HG03280 (cell line): ENCODE measurements at regions not wholly inside any gene's neighbourhood (a gene's known extent, or its start where the extent isn't known, plus 50 kb on each side); places are given as distances from the start of the nearest gene placed in this dataset.
"Not testable (repeated sequence)": the region's sequence is repeated elsewhere in the genome, so short reads cannot be mapped to it uniquely, and the experiment has no call there.

Source experiments
- ATAC-seq: cut with Tn5 transposase; IDR thresholded peaks from one replicate; pipeline ENCODE4 v1.9.1; 2021; ENCODE audit warnings: mild to moderate bottlenecking, moderate library complexity; ENCODE audit not compliant: unreplicated experiment

- ATAC-seq, result no peak
Measured at GRCh38 chr10:28986117-28986792, 302.6 kb upstream of the LYZL1 start.

DNA sequence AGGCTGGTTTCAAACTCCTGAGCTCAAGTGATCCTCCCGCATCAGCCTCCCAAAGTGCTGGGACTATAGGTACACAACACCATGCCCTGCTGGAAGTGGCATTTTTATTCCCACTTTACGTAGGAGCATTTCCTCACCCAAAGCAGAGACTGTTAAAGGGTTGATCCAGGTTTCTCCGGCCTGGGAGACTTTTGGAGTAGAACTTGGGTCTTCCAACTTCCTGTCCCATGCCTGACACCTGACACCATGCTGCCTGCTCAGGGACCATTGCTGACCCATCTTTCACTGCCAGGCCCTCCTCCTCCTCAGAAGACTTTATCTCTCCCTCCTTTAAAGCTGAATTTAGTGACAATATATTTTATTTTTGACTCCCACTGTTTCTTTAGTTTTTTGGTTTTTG lies 302.0 kb upstream of the LYZL1 start:
- ATAC-seq, result no peak

DNA sequence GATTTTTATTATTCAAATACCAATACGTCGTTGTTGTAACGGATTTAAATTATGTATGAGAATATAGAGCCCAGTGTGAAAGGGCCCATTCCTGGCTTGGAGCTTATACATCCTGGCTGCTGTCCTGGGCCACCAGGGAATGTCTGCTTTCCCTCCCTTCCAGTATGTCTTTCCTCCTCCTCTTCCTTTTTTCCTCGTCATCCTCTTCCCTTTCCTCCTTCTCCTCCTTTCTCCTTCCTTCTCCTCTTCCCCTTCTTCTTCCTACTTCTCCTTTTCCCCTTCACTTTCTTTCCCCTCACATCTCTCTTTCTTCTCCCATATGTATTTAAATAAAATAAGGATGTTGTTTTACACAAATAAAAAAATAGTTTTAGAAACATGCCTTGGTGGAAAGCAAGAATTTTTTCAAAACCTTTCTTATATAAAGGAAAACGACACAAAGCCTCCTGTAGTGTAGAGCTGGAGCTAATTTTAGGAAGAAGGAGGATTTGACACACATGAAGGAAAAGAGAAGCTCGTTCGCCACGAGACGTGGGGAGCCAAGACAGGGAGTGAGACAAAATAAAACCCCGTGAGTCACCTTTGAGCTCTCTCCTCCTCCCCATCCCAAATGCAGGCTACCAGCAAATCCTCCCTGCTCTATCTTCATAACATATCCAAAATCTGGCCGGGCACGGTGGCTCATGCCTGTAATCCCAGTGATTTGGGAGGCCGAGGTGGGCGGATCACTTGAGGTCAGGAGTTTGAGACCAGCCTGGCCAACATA lies 301.1 kb upstream of the LYZL1 start:
- ATAC-seq, result no peak

DNA sequence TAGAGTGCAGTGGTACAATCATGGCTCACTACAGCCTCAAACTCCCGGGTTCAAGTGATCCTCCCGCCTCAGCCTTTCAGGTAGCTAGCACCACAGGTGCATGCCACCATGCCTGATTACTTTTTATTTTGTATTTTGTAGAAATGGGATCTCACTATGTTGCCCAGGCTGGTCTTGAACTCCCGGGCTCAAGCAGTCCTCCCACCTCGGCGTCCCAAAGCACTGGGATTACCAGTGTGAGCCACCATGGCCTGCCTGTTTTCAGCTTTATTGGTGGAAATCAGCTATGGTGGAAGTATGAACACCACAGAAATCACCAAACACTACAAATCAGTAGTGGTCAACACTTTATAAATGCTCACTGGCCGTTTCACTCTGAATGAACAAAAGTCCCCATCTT lies 299.9 kb upstream of the LYZL1 start:
- no peak for ATAC-seq

DNA sequence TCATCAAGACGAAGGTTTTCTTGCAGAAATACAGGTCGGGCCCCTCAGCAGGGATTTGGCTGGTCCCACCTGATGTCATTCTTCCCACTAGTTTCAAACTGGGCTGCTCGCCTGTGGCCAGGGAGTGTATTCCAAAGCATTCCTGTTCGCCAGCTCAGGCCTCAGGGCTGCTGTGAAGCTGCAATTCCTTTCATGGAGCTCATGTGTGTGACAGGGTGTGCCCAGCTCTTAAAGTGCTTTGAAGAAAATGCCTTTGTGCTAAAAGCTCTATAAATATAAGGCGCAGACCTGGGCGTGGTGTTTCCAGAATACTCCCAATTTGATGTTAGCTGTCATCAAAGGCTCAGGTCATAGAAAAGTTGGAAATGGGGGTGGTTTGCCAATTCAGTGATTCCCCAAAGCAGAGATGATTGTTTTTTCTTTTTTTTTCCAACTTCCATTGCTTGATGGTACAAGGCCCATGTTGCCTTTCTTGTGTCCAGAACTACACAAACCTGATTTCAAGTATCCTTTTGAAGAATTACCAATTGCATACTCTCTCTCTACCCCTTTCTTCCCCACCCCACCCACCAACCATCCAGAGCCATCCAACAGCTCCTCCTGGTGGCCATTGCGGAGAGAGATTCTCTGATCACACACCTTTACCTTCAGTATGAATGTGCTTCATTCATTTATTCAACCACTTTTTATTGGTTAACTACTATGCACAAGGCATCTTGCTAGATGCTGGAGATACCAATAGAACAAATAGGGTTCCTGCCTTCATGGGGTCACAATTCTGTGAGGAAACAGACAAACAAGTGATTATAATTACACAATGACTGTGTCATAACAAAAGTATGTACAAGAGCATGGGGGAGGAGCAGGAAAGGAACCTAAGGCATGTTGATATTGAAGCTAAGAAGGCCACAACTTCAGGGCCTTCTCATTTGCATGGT lies 297.3 kb upstream of the LYZL1 start:
- no peak for ATAC-seq

DNA sequence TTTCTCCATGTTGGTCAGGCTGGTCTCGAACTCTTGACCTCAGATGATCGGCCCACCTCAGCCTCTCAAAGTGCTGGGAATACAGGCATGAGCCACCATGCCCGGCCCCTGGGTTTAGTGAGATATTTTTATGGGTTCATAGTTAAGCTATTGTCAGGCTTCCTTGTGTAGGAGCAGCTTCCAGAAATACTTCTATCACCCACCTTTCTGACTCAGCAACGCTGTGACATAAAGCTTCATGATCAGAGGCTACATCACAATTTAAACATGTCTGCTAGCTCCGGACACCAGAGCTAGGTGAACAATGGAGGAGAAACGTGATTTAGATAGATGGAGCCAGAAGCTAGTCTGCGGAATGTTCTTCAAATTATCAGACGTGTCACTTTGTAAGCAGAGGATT lies 295.8 kb upstream of the LYZL1 start:
- no peak for ATAC-seq

- no peak for ATAC-seq
Measured at GRCh38 chr10:28993861-28994260, 295.0 kb upstream of the LYZL1 start.

GRCh38 chr10:28994802-28995201 lies 294.1 kb upstream of the LYZL1 start:
- not testable (repeated sequence) for ATAC-seq

GRCh38 chr10:28995497-28995896 lies 293.4 kb upstream of the LYZL1 start:
- no peak for ATAC-seq

DNA sequence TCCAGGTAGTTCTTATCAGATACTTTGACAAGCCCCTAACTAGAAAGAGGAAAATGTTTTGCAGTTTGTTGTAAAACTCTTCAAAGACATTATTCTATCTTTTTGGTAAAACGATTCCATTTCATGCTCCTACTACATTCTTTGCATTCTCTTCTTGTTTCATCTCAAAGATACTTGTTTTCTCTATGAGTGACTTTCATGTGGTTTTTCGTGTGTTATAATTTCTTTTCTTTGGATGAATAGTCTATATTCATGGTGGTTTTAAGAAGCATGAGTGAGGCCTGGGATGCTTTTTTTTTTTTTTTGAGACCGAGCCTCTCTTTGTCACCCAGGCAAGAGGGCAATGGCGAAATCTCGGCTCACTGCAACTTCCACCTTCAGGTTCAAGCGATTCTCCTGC lies 292.5 kb upstream of the LYZL1 start:
- no peak for ATAC-seq

GRCh38 chr10:28996947-28997551 lies 291.8 kb upstream of the LYZL1 start:
- ATAC-seq, result no peak

DNA sequence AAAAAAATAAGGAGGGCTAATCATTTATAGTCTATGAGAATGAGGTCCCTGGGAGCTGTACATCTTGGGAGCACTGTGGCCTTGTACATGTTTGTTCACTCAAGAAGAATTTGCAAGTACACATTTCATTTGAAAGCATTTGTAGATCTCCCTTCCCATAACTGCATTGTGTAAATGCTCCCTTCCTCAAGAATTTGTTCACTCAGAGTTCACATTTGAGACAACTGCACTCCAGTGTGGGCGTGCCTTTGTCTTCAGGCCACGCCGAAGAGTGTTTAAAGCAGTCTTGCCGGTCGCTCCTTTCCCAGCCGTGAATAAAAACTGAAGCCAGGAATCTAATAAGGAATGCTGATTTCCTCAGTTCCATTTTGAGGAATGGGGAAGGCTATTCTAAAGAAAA lies 291.1 kb upstream of the LYZL1 start:
- ATAC-seq, result no peak

- no peak for ATAC-seq
Measured at GRCh38 chr10:29001801-29002200, 287.1 kb upstream of the LYZL1 start.

GRCh38 chr10:29003014-29003413 lies 285.9 kb upstream of the LYZL1 start:
- ATAC-seq, result not testable (repeated sequence)

DNA sequence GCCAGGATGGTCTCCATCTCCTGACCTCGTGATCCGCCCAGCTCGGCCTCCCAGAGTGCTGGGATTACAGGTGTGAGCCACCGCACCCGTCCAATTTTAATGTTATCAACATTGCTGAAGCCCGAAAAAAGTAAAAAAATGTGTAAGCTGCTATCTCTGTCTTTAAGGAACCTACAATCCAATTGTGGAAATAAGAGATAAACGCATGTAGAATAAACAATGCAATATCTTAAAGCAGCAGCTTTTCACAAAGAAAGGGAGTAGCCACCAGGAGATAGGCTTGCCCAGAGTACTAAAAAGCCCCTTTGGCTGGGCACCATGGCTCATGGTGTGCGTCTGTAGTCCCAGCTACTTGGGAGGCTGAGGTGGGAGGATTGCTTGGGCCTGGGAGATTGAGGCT lies 282.9 kb upstream of the LYZL1 start:
- ATAC-seq, result no peak

GRCh38 chr10:29007370-29007747 lies 281.5 kb upstream of the LYZL1 start:
- no peak for ATAC-seq

DNA sequence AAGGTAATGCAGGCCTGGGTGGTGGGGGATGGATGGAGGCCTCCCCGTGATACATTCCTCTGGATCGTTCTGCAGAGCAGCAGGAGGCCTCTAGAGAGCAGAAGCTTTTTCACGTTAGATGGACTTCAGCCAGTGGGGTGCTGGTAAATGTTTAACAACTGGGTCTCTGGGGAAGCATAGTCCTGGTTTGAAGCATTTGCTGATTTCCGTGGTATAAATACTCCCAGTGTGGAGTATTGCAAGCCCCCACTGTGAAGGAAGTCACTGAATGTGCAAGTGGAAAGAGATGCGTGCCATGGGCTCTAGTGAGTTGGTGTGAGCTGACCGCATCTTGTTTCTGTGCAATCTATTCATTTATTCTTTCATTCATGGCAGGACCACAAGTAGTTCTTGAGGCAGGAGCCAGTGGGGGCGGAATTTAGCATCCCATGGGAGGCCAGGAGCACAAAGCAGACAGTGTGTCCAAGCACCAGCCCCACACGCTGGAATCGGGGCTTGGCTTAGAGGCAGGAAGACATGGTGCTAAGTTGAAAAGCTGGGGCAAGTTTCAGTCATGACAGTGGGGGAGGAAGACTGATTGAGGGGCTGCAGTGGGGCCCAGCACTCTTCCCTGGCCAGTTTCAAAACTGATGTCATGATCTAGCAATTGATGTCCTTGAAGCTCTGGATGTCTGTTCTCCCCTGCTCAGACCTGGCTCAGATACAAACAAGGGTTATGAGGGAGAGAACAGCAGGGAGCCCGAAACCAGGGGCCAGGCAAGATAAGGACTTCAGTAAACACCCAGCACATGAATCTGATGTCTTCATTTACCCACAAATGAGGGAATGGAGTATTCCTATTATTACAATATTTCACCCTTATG lies 280.9 kb upstream of the LYZL1 start:
- no peak for ATAC-seq

- no peak for ATAC-seq
Measured at GRCh38 chr10:29009464-29009863, 279.4 kb upstream of the LYZL1 start.

DNA sequence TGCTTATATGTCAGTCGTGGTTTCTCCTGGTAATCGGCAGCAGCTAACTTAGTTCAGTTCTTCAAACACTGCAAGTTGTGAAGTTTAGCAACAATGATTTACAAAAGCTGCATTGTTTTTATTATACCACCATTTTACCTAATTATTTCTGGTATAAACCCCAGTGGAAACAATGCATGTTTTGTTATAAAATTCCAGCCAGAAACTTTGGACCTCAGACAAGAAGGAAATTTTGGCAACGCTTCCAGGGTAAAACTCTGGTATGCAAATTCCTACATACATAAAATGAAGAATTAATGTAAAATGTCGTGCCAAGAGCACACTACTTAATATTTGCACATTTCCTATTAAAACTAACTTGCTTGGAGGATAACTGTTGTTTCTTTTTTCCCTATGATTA lies 277.4 kb upstream of the LYZL1 start:
- no peak for ATAC-seq

DNA sequence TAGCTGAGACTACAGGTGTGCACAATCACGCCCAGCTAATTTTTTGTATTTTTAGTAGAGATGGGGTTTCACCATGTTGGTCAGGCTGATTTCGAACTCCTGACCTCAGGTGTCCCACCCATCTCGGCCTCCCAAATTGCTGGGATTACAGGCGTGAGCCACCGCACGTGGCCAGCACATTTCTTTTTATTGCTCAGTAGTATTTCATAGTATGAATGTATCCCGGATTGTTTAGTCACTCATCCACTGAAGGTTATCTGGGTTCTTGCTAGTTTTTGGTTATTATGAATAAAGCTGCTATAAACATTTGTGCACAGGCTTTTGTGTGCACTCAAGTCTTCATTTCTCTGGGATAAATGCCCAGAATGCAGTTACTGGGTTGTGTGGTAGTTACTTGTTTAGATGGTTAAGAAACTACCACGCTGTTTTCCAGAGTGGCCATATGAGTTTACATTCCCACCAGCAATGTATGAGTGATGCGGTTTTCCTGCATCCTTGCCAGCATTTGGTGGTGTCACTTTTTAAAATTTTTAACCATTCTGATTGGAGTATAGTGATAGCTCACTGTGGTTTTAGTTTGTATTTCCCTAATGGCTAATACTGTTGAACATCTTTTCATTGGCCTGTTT lies 275.8 kb upstream of the LYZL1 start:
- no peak for ATAC-seq
